Ovary (tissue), 3 donors: ENCODE measurements at regions not wholly inside any gene's neighbourhood (a gene's known extent, or its start where the extent isn't known, plus 50 kb on each side); places are given as distances from the start of the nearest gene placed in this dataset.

Experiments used
- EP300 ChIP-seq: sonication (generic); formaldehyde crosslinking; IDR thresholded peaks from one replicate; pipeline ENCODE4 v1.6.1; 2017; ENCODE audit warnings: antibody characterized with exemption
- POLR2A ChIP-seq: fragments of 450-650 bp; IDR thresholded peaks from one replicate; pipeline ENCODE4 v1.6.1; 2017; ENCODE audit warnings: antibody characterized with exemption, mild to moderate bottlenecking, moderate library complexity
- TF ChIP-seq, protein P1 (sequence below), 3 donors: fragments of 450-650 bp in 2 of 3; fragments of 200-600 bp in 1 of 3; IDR thresholded peaks; one replicate each; pipeline versions ENCODE4 v1.5.1 to v1.8.0; 2016 to 2022; ENCODE audit warnings: antibody characterized with exemption in 3 of 3, mild to moderate bottlenecking in 1 of 3
- donor health status: DM: no; HTN: no; CAD: no.

DNA sequence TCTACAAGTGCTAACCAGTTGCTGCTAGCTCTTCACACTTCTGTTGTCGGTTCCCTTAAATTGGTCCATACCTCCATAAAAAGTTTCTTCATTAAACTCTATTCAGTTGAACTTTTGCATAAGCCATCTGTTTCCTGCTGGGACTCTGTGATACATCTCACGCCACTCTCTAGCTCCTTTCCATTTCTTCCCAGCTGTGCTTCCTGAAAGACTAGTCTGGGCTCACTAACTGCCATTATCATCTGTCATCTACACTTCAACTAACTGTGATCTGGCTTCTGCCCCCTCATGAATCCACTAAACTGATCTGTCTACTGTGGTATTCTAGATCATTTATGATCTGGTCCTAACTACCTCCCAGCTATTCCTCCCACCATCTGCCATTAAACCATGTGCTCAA lies 78.3 kb downstream of the ELAPOR2 start:
- TF ChIP-seq POLR2A (no peak), EP300 (no peak)
- TF ChIP-seq, protein P1, sequence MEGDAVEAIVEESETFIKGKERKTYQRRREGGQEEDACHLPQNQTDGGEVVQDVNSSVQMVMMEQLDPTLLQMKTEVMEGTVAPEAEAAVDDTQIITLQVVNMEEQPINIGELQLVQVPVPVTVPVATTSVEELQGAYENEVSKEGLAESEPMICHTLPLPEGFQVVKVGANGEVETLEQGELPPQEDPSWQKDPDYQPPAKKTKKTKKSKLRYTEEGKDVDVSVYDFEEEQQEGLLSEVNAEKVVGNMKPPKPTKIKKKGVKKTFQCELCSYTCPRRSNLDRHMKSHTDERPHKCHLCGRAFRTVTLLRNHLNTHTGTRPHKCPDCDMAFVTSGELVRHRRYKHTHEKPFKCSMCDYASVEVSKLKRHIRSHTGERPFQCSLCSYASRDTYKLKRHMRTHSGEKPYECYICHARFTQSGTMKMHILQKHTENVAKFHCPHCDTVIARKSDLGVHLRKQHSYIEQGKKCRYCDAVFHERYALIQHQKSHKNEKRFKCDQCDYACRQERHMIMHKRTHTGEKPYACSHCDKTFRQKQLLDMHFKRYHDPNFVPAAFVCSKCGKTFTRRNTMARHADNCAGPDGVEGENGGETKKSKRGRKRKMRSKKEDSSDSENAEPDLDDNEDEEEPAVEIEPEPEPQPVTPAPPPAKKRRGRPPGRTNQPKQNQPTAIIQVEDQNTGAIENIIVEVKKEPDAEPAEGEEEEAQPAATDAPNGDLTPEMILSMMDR (IDR thresholded peaks at IDR 0.05), result no peak
